H9 (cell line): ENCODE measurements at regions not wholly inside any gene's neighbourhood (a gene's known extent, or its start where the extent isn't known, plus 50 kb on each side); places are given as distances from the start of the nearest gene placed in this dataset.

Experiments used
- DNase-seq: peaks from one replicate; pipeline ENCODE4 v3.0.0-alpha.2; 2017
- H2AFZ ChIP-seq: one replicate; pipeline ENCODE4 v1.6.1; 2013; ENCODE audit warnings: mild to moderate bottlenecking, low read length, control low read depth, moderate library complexity
- H2AK5ac ChIP-seq: 2 replicates; pipeline ENCODE4 v1.6.1; 2013; ENCODE audit warnings: low read length, control low read depth, mixed read lengths; ENCODE audit not compliant: insufficient read length
- H2BK120ac ChIP-seq: one replicate; pipeline ENCODE4 v1.6.1; 2013; ENCODE audit warnings: low read depth, mild to moderate bottlenecking, low read length, control low read depth, inconsistent platforms; ENCODE audit not compliant: poor library complexity, severe bottlenecking
- H2BK12ac ChIP-seq: 2 replicates; pipeline ENCODE4 v1.6.1; 2013; ENCODE audit warnings: low read length, control low read depth, mixed read lengths, low read depth; ENCODE audit not compliant: insufficient read length
- H2BK15ac ChIP-seq: 2 replicates; pipeline ENCODE4 v1.6.1; 2013; ENCODE audit warnings: low read depth, low read length, control low read depth
- H2BK20ac ChIP-seq: one replicate; pipeline ENCODE4 v1.6.1; 2013; ENCODE audit warnings: low read depth, mild to moderate bottlenecking, low read length, control low read depth, inconsistent platforms; ENCODE audit not compliant: poor library complexity, severe bottlenecking
- H2BK5ac ChIP-seq: 2 replicates; pipeline ENCODE4 v1.6.1; 2013; ENCODE audit warnings: low read length, control low read depth, mixed read lengths; ENCODE audit not compliant: insufficient read length
- H3K14ac ChIP-seq: 2 replicates; pipeline ENCODE4 v1.6.1; 2013; ENCODE audit warnings: low read length, control low read depth; ENCODE audit not compliant: insufficient read depth
- H3K18ac ChIP-seq: 2 replicates; pipeline ENCODE4 v1.6.1; 2013; ENCODE audit warnings: low read depth, mild to moderate bottlenecking, mixed read lengths, low read length, control low read depth; ENCODE audit not compliant: insufficient read length
- H3K23ac ChIP-seq: 2 replicates; pipeline ENCODE4 v1.6.1; 2013; ENCODE audit warnings: low read length, control low read depth, mixed read lengths, low read depth; ENCODE audit not compliant: insufficient read length
- H3K23me2 ChIP-seq: 2 replicates; pipeline ENCODE4 v1.6.1; 2013; ENCODE audit warnings: low read depth, mild to moderate bottlenecking, mixed read lengths, low read length, control low read depth; ENCODE audit not compliant: insufficient read length, poor library complexity, severe bottlenecking
- H3K27ac ChIP-seq: 2 replicates; pipeline ENCODE4 v1.5.1; 2013; ENCODE audit warnings: low read length, control low read depth, mixed read lengths, low read depth; ENCODE audit not compliant: insufficient read length
- H3K27me3 ChIP-seq: 2 replicates; pipeline ENCODE4 v1.6.1; 2013; ENCODE audit warnings: low read length, control low read depth, inconsistent platforms; ENCODE audit not compliant: insufficient read depth
- H3K4ac ChIP-seq: 2 replicates; pipeline ENCODE4 v1.6.1; 2013; ENCODE audit warnings: low read depth, mild to moderate bottlenecking, control low read depth, inconsistent platforms, low read length, moderate library complexity
- H3K4me1 ChIP-seq: 2 replicates; pipeline ENCODE4 v1.6.1; 2013; ENCODE audit warnings: low read length, control low read depth, inconsistent platforms; ENCODE audit not compliant: insufficient read depth
- H3K4me2 ChIP-seq: 2 replicates; pipeline ENCODE4 v1.6.1; 2013; ENCODE audit warnings: low read length, control low read depth, mixed read lengths; ENCODE audit not compliant: insufficient read length, insufficient read depth
- H3K56ac ChIP-seq: 2 replicates; pipeline ENCODE4 v1.6.1; 2013; ENCODE audit warnings: low read depth, mild to moderate bottlenecking, mixed read lengths, low read length, control low read depth; ENCODE audit not compliant: insufficient read length
- H3K79me1 ChIP-seq: 2 replicates; pipeline ENCODE4 v1.6.1; 2013; ENCODE audit warnings: low read depth, mild to moderate bottlenecking, moderate library complexity, low read length, control low read depth, inconsistent platforms; ENCODE audit not compliant: insufficient read depth, poor library complexity, severe bottlenecking
- H3K79me2 ChIP-seq: 2 replicates; pipeline ENCODE4 v1.6.1; 2013; ENCODE audit warnings: low read length, control low read depth, inconsistent platforms; ENCODE audit not compliant: insufficient read depth
- H3K9ac ChIP-seq: 2 replicates; pipeline ENCODE4 v1.6.1; 2013; ENCODE audit warnings: low read length, control low read depth, mixed read lengths; ENCODE audit not compliant: insufficient read length; ENCODE audit errors: extremely low read depth
- H3K9me3 ChIP-seq: one replicate; pipeline ENCODE4 v1.6.1; 2013; ENCODE audit warnings: low read depth, low read length, inconsistent platforms; ENCODE audit not compliant: control insufficient read depth
- H3T11ph ChIP-seq: one replicate; pipeline ENCODE4 v1.6.1; 2013; ENCODE audit warnings: mild to moderate bottlenecking, low read length, control low read depth, inconsistent platforms
- H4K20me1 ChIP-seq: one replicate; pipeline ENCODE4 v1.6.1; 2013; ENCODE audit not compliant: control insufficient read depth, insufficient read length, insufficient read depth
- H4K5ac ChIP-seq: 2 replicates; pipeline ENCODE4 v1.6.1; 2013; ENCODE audit warnings: low read depth, mild to moderate bottlenecking, mixed read lengths, low read length, control low read depth; ENCODE audit not compliant: insufficient read length
- H4K8ac ChIP-seq: replicated peaks from 2 replicates; pipeline ENCODE4 v1.6.1; 2013; ENCODE audit warnings: low read length, control low read depth, mixed read lengths, low read depth; ENCODE audit not compliant: insufficient read length
- H4K91ac ChIP-seq: 2 replicates; pipeline ENCODE4 v1.6.1; 2013; ENCODE audit warnings: low read depth, mild to moderate bottlenecking, moderate library complexity, mixed read lengths, low read length, control low read depth; ENCODE audit not compliant: insufficient read length
- H3K27ac Mint-ChIP-seq, 3 experiments: 2 replicates in 2 of 3; 3 replicates in 1 of 3; pipeline ENCODE4 v1.8.0; 2020 to 2021; ENCODE audit warnings: mixed read lengths in 3 of 3, mild to moderate bottlenecking in 1 of 3, moderate library complexity in 1 of 3
- H3K27me3 Mint-ChIP-seq: 2 replicates; pipeline ENCODE4 v1.8.0; 2021; ENCODE audit warnings: low read depth, mild to moderate bottlenecking, moderate library complexity, mixed read lengths
- H3K36me3 Mint-ChIP-seq, 3 experiments: 2 replicates in 2 of 3; 3 replicates in 1 of 3; pipeline ENCODE4 v1.8.0; 2020 to 2021; ENCODE audit warnings: low read depth in 3 of 3, mixed read lengths in 3 of 3; ENCODE audit not compliant: insufficient read depth in 1 of 3
- H3K4me1 Mint-ChIP-seq, 2 experiments: 2 replicates each; pipeline ENCODE4 v1.8.0; 2020; ENCODE audit warnings: mixed read lengths in 2 of 2
- H3K4me3 Mint-ChIP-seq, 2 experiments: 2 replicates in 1 of 2; 3 replicates in 1 of 2; pipeline ENCODE4 v1.8.0; 2020 to 2021; ENCODE audit warnings: mild to moderate bottlenecking in 2 of 2, mixed read lengths in 2 of 2, moderate library complexity in 1 of 2
- H3K9me3 Mint-ChIP-seq, 2 experiments: 2 replicates in 1 of 2; 3 replicates in 1 of 2; pipeline ENCODE4 v1.8.0; 2020; ENCODE audit warnings: mild to moderate bottlenecking in 2 of 2, mixed read lengths in 2 of 2, moderate library complexity in 1 of 2
- CTCF ChIP-seq: fragments of 200-600 bp; sonication (generic); conservative IDR thresholded peaks from 3 replicates; pipeline ENCODE4 v1.8.0; 2021; ENCODE audit warnings: antibody characterized with exemption, mild to moderate bottlenecking
- WGBS: extraction: QIAGEN DNeasy Blood & Tissue Kit; methylation state at CpG from one replicate; pipeline ENCODE4 v1.1.7; 2013; ENCODE audit warnings: missing lambda C conversion rate, low lambda C conversion rate, mixed read lengths; ENCODE audit not compliant: insufficient read length; ENCODE audit errors: extremely low coverage; 5-methylcytosine and 5-hydroxymethylcytosine counted together

- no peak overlapping the region for H2BK120ac ChIP-seq
- H4K5ac ChIP-seq = no peak overlapping the region
- no peak overlapping the region for H3K23ac ChIP-seq
- H3K27ac Mint-ChIP-seq = no peak overlapping the region
- H3K79me1 ChIP-seq = no peaks in the 10 kb centered on the region
- H3K56ac ChIP-seq = no peak overlapping the region
- no peak overlapping the region for H2AK5ac ChIP-seq
- no peak overlapping the region for H3K9ac ChIP-seq
- no peak overlapping the region for H3K14ac ChIP-seq
- no peak overlapping the region for H3K4me3 Mint-ChIP-seq
- H3K9me3 Mint-ChIP-seq = 0 out of 5 replicates have a peak, but pooled peaks cover 0 to 3% of the 10 kb centered on the region in 2 experiments
- H3K79me2 ChIP-seq = no peaks in the 10 kb centered on the region
- H3K27ac ChIP-seq = no peak overlapping the region
- H3T11ph ChIP-seq = no peak overlapping the region
- H2AFZ ChIP-seq = no peak overlapping the region
- H2BK15ac ChIP-seq = no peak overlapping the region
- TF ChIP-seq CTCF = no peak
- peaks cover 2% of the 10 kb centered on the region; the same call in 1 of the 2 replicates for H3K4me1 ChIP-seq
- H3K27me3 Mint-ChIP-seq = no peaks in the 10 kb centered on the region
- no peak overlapping the region for H2BK20ac ChIP-seq
- no peak for DNase-seq
- no peak overlapping the region for H4K91ac ChIP-seq
- H3K9me3 ChIP-seq = no peaks in the 10 kb centered on the region
- H3K18ac ChIP-seq = no peak overlapping the region
- no peak overlapping the region for H3K4me2 ChIP-seq
- H3K27me3 ChIP-seq = no peaks in the 10 kb centered on the region
- no CpG with 5 or more reads among the region's 3 CpGs for WGBS
- H2BK12ac ChIP-seq = no peak overlapping the region
- H4K8ac ChIP-seq = no peak overlapping the region
- no peaks in the 10 kb centered on the region; a peak in 1 of 7 replicates for H3K36me3 Mint-ChIP-seq
- H4K20me1 ChIP-seq = no peaks in the 10 kb centered on the region
- H3K4me1 Mint-ChIP-seq = peaks cover 3 to 9% of the 10 kb centered on the region in 2 experiments; a peak in 2 of 4 replicates
- no peak overlapping the region for H3K4ac ChIP-seq
- no peak overlapping the region for H2BK5ac ChIP-seq
- no peaks in the 10 kb centered on the region for H3K23me2 ChIP-seq
Observed at GRCh38 chr4:36509845-36510244, 228.4 kb downstream of the DTHD1 start.
